HG02852 (cell line): ENCODE measurements at regions not wholly inside any gene's neighbourhood (a gene's known extent, or its start where the extent isn't known, plus 50 kb on each side); places are given as distances from the start of the nearest gene placed in this dataset.

Experiments used
- ATAC-seq: cut with Tn5 transposase; IDR thresholded peaks from one replicate; pipeline ENCODE4 v1.9.1; 2021; ENCODE audit warnings: mild to moderate bottlenecking, moderate library complexity; ENCODE audit not compliant: unreplicated experiment

- ATAC-seq: no peak
Measured at GRCh38 chr10:130878131-130878530, 433.4 kb downstream of the TCERG1L start.

DNA sequence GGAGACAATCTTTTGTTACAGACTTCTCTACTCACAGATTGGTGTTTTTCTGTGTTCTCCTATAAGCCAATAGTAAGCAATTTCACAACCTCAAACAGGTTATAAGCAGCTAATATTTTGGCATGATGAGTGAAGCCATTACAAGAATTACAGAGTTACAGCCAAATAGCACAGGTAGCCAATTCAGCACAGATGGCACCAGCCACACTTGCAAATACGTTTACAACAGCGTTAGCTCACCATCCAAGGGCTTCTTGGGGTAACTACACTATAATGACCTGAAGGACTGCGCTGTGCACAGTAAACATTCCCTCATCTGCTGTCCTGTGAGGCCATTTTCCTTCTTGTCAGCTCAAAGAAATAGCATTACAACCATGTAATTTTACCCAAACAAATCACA, 428.6 kb downstream of the TCERG1L start:
- ATAC-seq: no peak

DNA sequence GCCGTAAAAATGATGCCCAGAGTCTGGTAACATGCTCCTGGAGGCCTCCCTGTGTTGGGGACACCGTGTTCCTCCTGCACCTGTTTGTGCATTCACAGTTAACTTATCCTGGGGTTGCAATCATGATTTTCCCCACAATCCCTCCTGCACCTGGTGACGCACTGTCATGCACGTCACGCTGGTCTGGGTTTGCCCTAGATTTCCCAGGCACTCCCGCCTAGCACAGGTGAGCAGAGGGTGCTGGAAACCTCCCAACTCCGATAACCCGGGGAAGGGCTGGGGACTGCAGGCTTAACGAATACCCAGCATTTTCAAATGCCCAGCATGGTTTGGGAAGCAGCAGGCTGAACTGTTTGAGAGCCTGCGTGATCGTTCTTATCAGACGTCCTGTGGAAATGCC, 427.1 kb downstream of the TCERG1L start:
- no peak for ATAC-seq

DNA sequence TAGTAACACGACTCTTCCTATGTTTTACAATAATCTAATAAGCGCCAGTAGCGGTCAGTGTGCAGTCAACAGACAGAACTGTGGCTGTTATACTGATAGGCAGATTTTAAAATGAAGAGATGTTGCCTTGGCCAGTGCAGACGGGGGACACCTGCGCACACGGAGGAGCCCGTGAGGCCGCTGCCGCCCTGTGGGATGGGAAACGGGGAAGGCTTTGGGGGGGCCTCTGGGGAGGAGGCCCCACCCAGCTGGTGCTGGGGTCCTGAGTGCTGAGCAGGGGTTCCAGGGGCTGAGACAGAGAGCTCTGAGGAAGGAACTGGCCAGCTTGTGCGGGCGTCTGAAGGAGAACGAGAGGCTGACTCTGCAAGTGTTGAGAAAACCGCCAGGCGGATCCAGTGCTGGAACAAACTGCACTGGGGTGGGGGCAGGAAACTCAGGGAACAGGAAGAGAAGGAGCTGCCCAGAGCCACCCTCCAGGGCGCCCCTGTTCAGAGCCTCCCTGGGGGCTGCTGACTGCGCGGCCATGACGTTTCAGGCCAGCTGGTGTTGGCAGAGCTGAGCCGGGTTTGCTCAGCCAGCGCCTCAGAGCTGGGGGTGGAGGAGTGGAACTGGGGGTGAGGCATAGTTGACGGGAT, 426.4 kb downstream of the TCERG1L start:
- ATAC-seq: no peak

DNA sequence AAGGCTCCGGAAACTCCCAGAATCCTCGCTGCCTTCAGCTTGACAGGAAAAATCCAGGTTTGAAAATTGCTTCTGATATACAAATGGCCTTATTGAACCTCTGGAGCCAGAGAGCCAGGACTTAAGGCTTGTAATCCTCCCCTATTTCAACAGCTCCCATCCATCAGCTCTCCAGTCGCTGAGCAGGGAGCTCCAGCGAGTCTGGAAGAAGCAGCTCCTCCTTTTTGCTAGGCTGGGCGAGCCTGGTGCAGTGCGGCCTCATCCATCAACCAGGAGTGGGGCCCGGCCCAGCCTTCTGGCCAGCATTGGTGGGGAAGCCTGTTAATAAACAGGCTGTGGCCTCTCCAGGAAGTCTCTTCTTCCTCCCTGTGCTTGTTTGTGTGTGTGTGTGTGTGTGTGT, 424.4 kb downstream of the TCERG1L start:
- ATAC-seq: no peak

DNA sequence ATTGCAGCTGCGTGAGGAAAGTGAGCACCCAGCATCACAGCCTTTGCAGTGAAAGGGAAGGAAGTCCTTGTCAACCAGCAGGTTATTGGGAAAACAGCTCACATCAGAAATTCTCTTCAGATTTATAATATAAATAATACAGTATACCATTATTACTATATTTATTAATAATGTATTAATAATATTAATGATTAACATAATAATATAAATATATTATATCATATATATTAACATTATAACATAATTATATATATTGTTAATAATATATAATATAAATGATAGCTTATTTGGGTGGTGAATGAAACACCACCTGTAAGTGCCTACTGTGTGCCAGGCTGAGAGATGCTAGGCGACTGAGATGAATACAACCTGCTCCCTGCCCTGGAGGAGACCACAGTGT, 423.0 kb downstream of the TCERG1L start:
- no peak for ATAC-seq

GRCh38 chr10:130889240-130889639, 422.3 kb downstream of the TCERG1L start:
- ATAC-seq: no peak

DNA sequence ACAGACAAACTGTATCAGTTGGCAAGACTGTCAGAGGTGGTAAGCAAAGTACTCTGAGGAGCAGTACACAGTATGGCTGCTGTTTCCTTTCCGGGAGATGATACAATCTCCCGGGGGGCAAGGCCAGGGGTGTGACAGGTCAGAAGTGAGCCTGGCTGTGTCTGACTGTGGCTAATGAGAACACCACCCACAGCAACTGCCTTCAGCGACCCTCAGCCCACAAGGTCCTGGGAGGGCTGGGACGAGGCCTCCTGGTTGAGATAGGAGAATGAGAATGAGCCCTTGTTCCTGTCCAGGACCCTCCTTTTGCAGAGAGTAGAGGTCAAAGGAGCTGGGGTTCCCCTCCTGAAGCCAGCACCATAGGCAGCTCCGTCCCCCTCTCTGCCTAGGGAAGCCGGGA, 421.7 kb downstream of the TCERG1L start:
- ATAC-seq: no peak

- no peak for ATAC-seq
Measured at GRCh38 chr10:130891066-130891465, 420.5 kb downstream of the TCERG1L start.

DNA sequence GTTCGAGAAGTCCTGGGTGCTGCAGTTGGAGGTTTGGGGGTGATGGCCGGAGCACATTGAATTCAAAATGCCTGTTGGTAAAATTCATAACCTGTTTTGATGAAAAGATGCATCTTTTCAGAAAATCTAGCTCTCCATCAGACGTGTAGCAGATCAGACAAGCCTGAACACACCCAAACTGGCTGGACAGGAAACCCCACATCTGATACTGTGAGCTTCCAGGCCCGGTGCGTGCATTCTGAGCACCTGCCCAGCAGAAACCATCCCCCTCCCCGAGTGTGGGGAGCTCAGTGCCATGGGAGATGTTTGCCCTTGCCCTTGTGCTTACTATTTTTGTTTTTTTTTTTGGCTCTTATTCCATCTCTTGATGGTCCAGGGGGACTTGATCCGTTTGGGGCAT, 417.1 kb downstream of the TCERG1L start:
- no peak for ATAC-seq

DNA sequence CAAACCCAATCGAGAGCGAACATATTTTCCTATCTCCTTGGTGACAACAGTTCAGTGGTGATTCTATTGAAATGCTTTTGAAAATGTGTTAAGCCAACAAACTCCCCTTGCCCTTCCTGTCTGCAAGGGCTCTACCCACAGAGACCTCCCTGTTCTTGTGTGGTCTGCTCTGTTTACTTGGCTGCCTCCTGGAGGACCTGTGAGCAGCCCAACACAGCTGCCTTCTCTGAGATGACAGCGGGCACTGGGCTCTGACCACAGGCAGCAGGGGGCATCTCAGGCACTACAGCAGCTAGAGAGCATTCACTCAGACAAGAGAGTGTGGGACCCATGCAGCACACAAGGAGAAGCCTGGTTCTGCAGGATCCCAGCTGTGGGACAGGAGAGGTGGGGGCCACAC, 416.4 kb downstream of the TCERG1L start:
- ATAC-seq: no peak

GRCh38 chr10:130897815-130898214, 413.7 kb downstream of the TCERG1L start:
- ATAC-seq: no peak

- ATAC-seq: no peak
Measured at GRCh38 chr10:130898381-130898780, 413.1 kb downstream of the TCERG1L start.

GRCh38 chr10:130899856-130900255, 411.7 kb downstream of the TCERG1L start:
- ATAC-seq: no peak

GRCh38 chr10:130900441-130901160, 410.9 kb downstream of the TCERG1L start:
- no peak for ATAC-seq

GRCh38 chr10:130901311-130902165, 410.0 kb downstream of the TCERG1L start:
- ATAC-seq: no peak

DNA sequence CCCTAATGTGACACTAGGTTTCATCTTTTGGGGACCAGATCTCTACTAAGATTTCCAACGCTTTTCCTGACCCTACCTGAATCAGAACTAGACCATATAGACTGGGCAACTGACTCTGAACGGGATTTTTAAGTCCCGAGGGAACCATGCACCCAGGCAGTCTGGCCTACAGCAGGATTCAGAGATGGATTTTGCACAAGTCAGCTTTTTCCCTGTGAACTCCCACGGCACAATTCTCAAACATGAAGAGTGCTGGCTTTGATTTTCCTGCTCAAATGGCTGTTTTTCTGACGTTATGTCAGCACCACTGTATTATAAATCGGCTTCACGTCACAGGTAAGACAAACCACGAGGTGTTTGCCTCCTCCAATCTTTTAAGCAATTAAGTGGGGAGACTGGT, 409.1 kb downstream of the TCERG1L start:
- ATAC-seq: no peak

- no peak for ATAC-seq
Measured at GRCh38 chr10:130902929-130903328, 408.6 kb downstream of the TCERG1L start.

DNA sequence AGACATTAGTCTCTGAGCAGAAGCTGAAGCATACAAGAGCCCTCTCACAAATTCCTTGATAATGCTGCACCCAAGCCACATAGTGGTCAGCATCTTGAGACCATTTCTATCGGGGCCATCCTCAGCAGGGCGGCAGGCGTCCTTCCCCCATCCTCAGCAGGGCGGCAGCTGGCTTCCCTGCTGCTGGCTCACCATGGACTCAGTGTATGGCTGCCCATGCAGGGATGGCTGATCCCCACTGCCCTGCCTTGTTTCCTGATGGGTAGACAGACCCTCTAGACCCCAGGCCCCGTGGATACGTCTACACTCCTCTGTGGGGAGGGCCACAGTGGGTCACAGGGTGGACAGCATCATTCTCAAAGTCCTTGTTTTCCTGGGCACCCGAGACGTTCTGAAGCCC, 406.8 kb downstream of the TCERG1L start:
- no peak for ATAC-seq

DNA sequence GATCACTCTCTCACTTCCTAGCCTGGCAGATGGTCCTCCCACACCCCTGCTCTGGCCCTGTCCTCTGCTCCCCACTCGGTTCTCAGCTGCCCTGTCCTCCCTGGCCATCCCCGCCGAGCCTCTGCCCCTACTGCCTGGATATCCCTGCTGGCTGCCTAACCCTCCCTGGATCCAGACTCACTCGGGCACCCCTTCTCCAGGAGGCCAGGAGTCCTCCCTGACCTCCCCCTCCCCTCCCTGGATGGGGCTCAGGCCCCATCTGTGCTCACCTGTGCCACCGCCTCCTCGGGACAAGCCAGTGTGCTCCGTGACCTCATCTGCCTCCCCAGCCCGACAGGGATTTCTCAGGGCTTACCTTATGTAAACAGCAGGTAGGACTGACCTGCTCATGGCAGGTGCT, 406.1 kb downstream of the TCERG1L start:
- ATAC-seq: no peak

- no peak for ATAC-seq
Measured at GRCh38 chr10:130905921-130906320, 405.6 kb downstream of the TCERG1L start.

DNA sequence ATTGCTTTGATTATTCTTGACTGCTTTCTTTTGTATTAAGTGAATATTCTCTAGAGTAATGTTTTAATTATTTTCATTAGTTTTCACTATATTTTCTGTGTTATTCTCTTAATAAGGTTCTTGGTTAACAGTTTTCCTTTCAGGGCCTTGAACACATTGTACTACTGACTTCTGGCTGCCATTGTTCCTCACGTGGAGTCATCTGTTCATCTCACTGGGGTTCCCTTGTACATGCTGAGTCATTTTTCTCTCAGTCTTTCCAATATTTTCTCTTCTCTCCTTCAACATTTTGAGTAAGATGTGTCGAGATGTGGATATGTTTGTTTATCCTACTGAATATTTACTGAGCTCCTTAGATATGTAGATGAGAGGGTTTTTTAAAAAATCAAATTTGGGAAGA, 400.7 kb downstream of the TCERG1L start:
- no peak for ATAC-seq
